HEK293 (cell line): ENCODE measurements at regions not wholly inside any gene's neighbourhood (a gene's known extent, or its start where the extent isn't known, plus 50 kb on each side); places are given as distances from the start of the nearest gene placed in this dataset.

Experiments used
- ZNF16 ChIP-seq: fragments of 450-650 bp; formaldehyde crosslinking; IDR thresholded peaks from 2 replicates; pipeline ENCODE4 v1.5.1; 2016; ENCODE audit warnings: low read depth, missing biosample characterization, missing genetic modification characterization
- ZNF239 ChIP-seq: fragments of 450-650 bp; formaldehyde crosslinking; IDR thresholded peaks from 2 replicates; pipeline ENCODE4 v1.5.1; 2016; ENCODE audit warnings: missing biosample characterization, missing genetic modification characterization
- ZNF473 ChIP-seq: fragments of 450-650 bp; formaldehyde crosslinking; IDR thresholded peaks from 2 replicates; pipeline ENCODE4 v1.5.1; 2017; ENCODE audit warnings: missing biosample characterization, missing genetic modification characterization

DNA sequence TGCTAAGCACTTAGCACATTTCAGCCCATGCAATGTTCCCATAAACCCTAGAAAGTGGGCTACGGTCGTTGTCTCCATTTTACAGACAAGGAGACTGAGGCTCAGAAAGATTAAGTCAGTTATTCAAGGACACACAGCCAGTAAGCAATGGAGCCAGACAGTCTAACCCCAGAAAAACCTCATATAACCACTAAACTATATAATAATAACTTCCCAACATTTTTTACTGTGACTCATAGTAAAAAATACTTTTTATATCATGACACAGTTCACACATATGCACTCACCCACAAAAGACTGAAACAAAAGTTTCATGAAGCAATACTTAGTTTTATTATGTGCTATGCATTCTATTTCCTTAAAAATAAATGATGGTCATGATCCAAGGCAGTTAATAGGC is 66.2 kb upstream of the EYA2 start:
- TF ChIP-seq ZNF473 (tag by site-specific recombination), result no peak
- no peak for TF ChIP-seq ZNF16 (tag by site-specific recombination)
- no peak for TF ChIP-seq ZNF239
